OCI-LY7 (cell line): ENCODE measurements at regions not wholly inside any gene's neighbourhood (a gene's known extent, or its start where the extent isn't known, plus 50 kb on each side); places are given as distances from the start of the nearest gene placed in this dataset.

ENCODE experiments used
- BruUV-seq: library from RNA; stranded (reverse); fragments of 400-500 nt; replicated peaks from 2 replicates; lab custom pipeline; 2021; lab: Mats Ljungman, UMichigan
- CTCF ChIA-PET: fragments of 300-600 bp; sonication (Branson Sonifier 250); formaldehyde crosslinking; loops from one replicate; lab custom pipeline; 2022; ENCODE audit warnings: antibody characterized with exemption; ENCODE audit not compliant: unreplicated experiment; lab: Charles Lee
- POLR2A ChIA-PET: fragments of 300-600 bp; sonication (Branson Sonifier 250); formaldehyde crosslinking; loops from one replicate; lab custom pipeline; 2022; ENCODE audit warnings: antibody characterized with exemption; lab: Charles Lee
- DNase-seq: peaks from one replicate; pipeline ENCODE4 v3.0.0-alpha.2; 2015; ENCODE audit warnings: low spot score
- H2AFZ ChIP-seq: fragments of 200-600 bp; sonication (generic), shearing (Covaris generic); 2 replicates; pipeline ENCODE4 v1.6.1; 2014; ENCODE audit warnings: mild to moderate bottlenecking, antibody characterized with exemption, low read length, moderate library complexity
- H3K27ac ChIP-seq: fragments of 200-600 bp; sonication (generic); 2 replicates; pipeline ENCODE4 v1.5.1; 2014; ENCODE audit warnings: mixed run types, low read depth, mild to moderate bottlenecking, moderate library complexity, low read length, inconsistent platforms; ENCODE audit not compliant: poor library complexity, severe bottlenecking
- H3K36me3 ChIP-seq: fragments of 200-600 bp; sonication (generic); 2 replicates; pipeline ENCODE4 v1.6.1; 2014; ENCODE audit warnings: mild to moderate bottlenecking, antibody characterized with exemption, low read length, moderate library complexity, mixed read lengths; ENCODE audit not compliant: insufficient read depth
- H3K4me1 ChIP-seq: fragments of 200-600 bp; sonication (generic); 2 replicates; pipeline ENCODE4 v1.5.1; 2014; ENCODE audit warnings: mild to moderate bottlenecking, low read length; ENCODE audit not compliant: insufficient read depth, poor library complexity, severe bottlenecking
- H3K4me2 ChIP-seq: fragments of 200-600 bp; sonication (generic); 2 replicates; pipeline ENCODE4 v1.6.1; 2014; ENCODE audit warnings: mild to moderate bottlenecking, low read length
- H3K4me3 ChIP-seq: fragments of 200-600 bp; sonication (generic); 2 replicates; pipeline ENCODE4 v1.5.1; 2014; ENCODE audit warnings: mild to moderate bottlenecking, low read depth, low read length; ENCODE audit not compliant: poor library complexity, severe bottlenecking
- H3K79me2 ChIP-seq: fragments of 200-600 bp; sonication (generic); 2 replicates; pipeline ENCODE4 v1.6.1; 2016; ENCODE audit warnings: low read depth, mild to moderate bottlenecking, low read length, moderate library complexity, mixed read lengths; ENCODE audit not compliant: insufficient read depth
- H3K9me2 ChIP-seq: fragments of 200-600 bp; sonication (generic); 2 replicates; pipeline ENCODE4 v1.6.1; 2016; ENCODE audit warnings: mild to moderate bottlenecking, low read length, mixed read lengths; ENCODE audit not compliant: insufficient read depth
- H3K9me3 ChIP-seq: fragments of 200-600 bp; sonication (generic); 2 replicates; pipeline ENCODE4 v1.6.1; 2014; ENCODE audit warnings: mild to moderate bottlenecking, mixed run types, low read length, mixed read lengths
- H4K20me1 ChIP-seq: fragments of 200-600 bp; sonication (generic); 2 replicates; pipeline ENCODE4 v1.6.1; 2014; ENCODE audit warnings: mild to moderate bottlenecking, antibody characterized with exemption, low read length, moderate library complexity, mixed read lengths; ENCODE audit not compliant: insufficient read depth
- CTCF ChIP-seq: fragments of 200-600 bp; sonication (generic); conservative IDR thresholded peaks from 2 replicates; pipeline ENCODE4 v1.5.1; 2014; ENCODE audit warnings: mild to moderate bottlenecking, antibody characterized with exemption, low read length, moderate library complexity, mixed read lengths
- EZH2phosphoT487 ChIP-seq: fragments of 200-600 bp; sonication (generic); IDR thresholded peaks from 2 replicates; pipeline ENCODE4 v1.6.1; 2018; ENCODE audit warnings: low read depth, borderline replicate concordance, mild to moderate bottlenecking, mixed run types, antibody characterized with exemption, low read length, moderate library complexity, mixed read lengths
- intact Hi-C: fragments of 100-400 bp; cut with micrococcal nuclease; formaldehyde crosslinking; loops from one replicate; pipeline ENCODE4 v1.10.0; 2022; ENCODE audit not compliant: unreplicated experiment

DNA sequence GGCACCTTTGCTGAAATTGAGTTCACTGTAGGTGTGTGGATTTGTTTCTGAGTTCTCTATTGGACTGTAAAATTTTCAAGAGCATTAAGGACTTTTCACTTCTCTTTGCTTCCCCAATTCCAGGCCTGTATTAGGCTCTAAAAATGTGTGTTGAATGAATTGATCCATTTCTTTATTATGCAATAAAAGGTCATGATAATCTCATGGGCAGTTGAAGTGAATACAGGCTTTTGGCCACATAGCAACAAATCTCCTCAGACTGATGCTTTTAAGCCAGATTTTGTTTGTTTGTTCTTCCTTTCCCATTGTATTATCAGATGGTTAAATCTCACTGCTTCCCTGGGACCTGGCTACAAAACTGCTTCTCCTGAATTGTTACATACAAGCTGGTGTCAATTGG is 258.0 kb upstream of the FAR2 start:
- H4K20me1 ChIP-seq = no peaks in the 10 kb centered on the region
- TF ChIP-seq EZH2phosphoT487 (no peak), CTCF (no peak)
- DNase-seq = no peak
- no peak overlapping the region for H3K27ac ChIP-seq
- no peaks in the 10 kb centered on the region for H3K9me3 ChIP-seq
- H3K9me2 ChIP-seq = no peaks in the 10 kb centered on the region
- POLR2A ChIA-PET = interaction anchor here (0.7 kb wide), 1 partner anchor 27 kb away, joined by 3 read pairs; no protein-coding TSS in a partner anchor
- H3K4me2 ChIP-seq = no peak overlapping the region
- no peaks in the 10 kb centered on the region for H3K4me1 ChIP-seq
- no peaks in the 10 kb centered on the region for H3K36me3 ChIP-seq
- no peak overlapping the region for H2AFZ ChIP-seq
- intact Hi-C loops = no loop called here
- H3K4me3 ChIP-seq = no peak overlapping the region
- no TSS peak for BruUV-seq
- H3K79me2 ChIP-seq = no peaks in the 10 kb centered on the region
- CTCF ChIA-PET = no interaction called here

DNA sequence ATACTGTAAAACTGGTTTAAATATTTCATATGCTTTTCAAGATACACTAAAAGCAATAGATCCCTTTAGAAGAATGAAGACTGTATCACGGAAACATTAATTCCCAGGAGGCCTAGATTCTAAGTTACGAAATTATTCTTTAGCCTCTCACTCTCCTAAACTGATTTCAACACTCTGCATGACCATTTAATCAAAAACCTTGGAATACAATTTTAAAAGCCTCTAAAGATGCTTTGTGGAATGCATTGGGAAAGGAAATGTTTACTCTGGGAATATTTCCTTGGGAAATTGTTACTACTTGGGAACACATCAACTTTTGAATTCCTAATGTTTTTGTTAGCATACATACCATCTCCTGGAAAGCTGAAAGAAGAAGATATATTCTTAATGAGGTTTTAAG is 255.7 kb upstream of the FAR2 start:
- no peaks in the 10 kb centered on the region for H3K79me2 ChIP-seq
- H3K4me2 ChIP-seq = no peak overlapping the region
- H4K20me1 ChIP-seq = no peaks in the 10 kb centered on the region
- no peaks in the 10 kb centered on the region for H3K9me2 ChIP-seq
- H2AFZ ChIP-seq = no peak overlapping the region
- intact Hi-C loops = no loop called here
- ChIA-PET POLR2A (no interaction called here), CTCF (no interaction called here)
- TF ChIP-seq CTCF (no peak), EZH2phosphoT487 (no peak)
- no peaks in the 10 kb centered on the region for H3K4me1 ChIP-seq
- no peak for DNase-seq
- no peak overlapping the region for H3K27ac ChIP-seq
- no peaks in the 10 kb centered on the region for H3K9me3 ChIP-seq
- BruUV-seq = no TSS peak
- H3K4me3 ChIP-seq = no peak overlapping the region
- H3K36me3 ChIP-seq = no peaks in the 10 kb centered on the region

DNA sequence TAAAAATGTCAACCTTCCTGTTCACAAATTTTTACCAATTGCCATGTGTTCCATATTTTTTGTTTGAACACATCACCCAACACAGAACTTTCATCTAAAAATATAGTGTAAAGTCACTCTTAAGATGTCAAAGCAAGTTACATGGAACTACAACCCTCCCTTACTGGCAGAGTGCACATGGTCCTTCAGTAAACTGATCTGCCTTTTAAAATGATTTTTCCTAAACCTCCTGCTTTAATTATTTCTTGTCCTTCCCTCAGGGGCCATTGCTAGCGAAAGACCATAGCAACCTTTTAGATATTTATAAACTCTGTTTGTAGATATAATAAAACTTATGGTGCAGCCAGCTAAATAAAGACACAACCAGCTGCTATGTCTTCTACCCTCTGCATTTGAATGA is 255.2 kb upstream of the FAR2 start:
- Histone ChIP-seq H3K9me3 (no peaks in the 10 kb centered on the region), H3K4me2 (no peak overlapping the region), H3K27ac (no peak overlapping the region), H3K36me3 (no peaks in the 10 kb centered on the region), H3K9me2 (no peaks in the 10 kb centered on the region), H2AFZ (no peak overlapping the region), H3K4me3 (no peak overlapping the region), H3K79me2 (no peaks in the 10 kb centered on the region), H3K4me1 (no peaks in the 10 kb centered on the region), H4K20me1 (no peaks in the 10 kb centered on the region)
- POLR2A ChIA-PET = no interaction called here
- no peak for DNase-seq
- TF ChIP-seq CTCF (no peak), EZH2phosphoT487 (no peak)
- BruUV-seq = no TSS peak
- CTCF ChIA-PET = no interaction called here
- intact Hi-C loops = no loop called here
